ENCODE measurements at regions not wholly inside any gene's neighbourhood (a gene's known extent, or its start where the extent isn't known, plus 50 kb on each side); places are given as distances from the start of the nearest gene placed in this dataset.

DNA sequence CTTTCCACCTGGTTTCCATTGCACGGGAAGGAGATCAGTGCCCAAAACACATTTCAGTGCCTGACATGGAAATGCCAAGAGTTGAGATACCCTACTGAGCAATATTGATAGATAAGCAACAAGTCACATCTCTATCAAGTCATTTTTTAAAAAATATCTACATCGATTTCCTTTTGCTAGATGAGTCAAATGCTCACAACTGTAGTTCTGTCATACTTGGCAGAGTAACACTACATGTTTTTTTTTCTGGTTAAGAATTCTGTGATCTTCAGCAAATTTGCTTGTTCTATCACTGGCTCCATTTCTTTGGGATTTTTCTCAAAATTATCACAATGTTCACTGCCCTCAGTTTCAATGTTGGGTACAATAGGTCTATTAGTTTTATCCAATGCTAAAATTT, 145.4 kb downstream of the ZC3H11B start:
- DNase-seq: no peak

DNA sequence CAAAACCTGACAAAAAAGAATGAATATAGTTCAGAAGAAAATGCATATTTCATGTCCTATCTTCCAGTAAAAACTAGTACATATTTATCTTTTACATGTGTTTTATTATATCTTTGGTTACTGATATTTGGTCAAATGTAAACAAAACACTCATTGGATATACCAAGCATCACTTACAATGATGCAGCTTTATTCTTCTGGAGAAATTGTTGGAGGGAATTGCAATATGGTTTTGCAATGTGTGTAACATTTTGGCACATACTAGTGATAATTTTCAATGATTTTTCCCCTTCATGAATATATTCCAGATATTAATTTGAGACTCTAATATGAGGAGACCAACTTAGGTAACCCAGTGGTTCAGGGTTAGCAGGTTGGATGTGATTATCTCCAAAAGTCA, 146.1 kb downstream of the ZC3H11B start:
- DNase-seq: no peak

DNA sequence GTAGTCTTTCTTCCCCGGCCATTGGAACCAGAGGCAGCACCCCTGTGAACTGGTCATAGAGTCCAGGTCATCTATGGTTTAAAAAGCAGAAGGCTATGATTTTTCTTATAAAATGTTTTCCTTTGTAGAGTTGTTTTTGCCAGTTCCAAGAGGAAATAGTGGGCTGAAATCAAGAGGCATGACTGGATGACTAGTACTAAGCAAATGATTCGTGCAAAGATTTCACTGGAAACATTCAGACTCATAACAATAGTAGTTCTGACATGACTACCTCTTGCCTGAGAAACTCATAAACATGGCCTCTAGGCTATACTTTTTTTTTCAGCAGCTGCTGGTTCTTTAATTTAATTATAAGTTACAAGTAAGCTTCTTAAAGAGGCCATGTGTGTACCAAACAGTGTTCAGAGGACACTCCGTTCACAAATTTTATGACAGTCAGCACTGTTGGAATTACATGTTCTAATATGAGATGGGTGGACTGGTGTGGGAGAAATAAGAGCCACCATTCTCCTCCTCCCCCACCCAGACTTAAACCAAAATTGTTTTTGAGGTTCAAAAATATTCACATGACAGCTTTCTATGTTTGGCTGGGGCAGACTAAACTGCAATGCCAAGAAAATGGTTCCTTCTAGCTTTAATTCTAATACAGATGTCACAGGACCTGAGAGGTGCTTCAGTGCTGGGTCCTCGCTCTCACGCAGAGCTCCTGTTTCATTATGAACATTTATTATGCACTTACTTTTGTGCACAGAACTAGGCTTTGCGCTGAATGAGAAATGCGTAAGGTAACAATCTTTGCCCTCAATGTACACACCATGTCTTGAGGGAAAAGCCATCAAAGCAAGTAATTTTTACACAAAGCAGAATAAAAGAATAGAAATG, 147.5 kb downstream of the ZC3H11B start:
- no peak for DNase-seq

DNA sequence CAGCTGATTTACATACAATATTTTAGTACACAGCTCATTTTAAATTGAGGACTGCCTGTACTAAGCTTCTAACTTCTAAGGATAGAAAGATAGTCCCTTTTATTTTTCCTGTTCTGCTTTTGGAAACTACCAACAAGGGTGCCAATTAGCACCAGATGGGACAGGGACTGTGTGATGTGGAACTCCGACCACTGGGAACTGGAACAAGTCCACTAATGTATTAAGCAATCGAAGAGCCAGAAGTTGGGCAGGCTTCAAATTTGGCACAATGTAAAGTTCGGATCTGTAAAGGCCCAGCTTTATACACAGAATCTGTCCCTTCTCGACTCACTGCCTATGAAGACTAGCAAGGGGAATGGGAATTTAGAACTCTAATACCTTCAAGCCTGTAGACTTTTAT, 149.3 kb downstream of the ZC3H11B start:
- no peak for DNase-seq

DNA sequence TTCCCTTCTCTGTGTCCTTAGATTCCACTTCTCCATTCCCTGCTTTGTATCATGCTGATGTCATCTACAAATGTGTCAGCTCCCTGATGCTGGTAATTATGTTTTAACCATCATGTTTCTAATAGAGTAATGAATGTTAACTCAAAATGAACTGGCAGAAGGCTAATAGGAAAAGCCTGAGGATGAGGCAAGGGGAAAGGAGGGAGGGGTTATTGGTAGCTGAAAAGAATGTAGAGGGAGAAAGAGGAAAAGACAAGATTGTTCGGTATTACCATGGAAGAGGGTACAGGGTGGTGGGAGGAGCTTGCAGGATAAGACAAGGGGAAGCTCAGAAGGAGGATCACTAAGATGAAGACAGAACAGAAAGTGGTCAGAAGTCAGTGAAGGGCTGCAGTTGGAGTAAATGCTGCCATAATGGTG, 150.9 kb downstream of the ZC3H11B start:
- no peak for DNase-seq

DNA sequence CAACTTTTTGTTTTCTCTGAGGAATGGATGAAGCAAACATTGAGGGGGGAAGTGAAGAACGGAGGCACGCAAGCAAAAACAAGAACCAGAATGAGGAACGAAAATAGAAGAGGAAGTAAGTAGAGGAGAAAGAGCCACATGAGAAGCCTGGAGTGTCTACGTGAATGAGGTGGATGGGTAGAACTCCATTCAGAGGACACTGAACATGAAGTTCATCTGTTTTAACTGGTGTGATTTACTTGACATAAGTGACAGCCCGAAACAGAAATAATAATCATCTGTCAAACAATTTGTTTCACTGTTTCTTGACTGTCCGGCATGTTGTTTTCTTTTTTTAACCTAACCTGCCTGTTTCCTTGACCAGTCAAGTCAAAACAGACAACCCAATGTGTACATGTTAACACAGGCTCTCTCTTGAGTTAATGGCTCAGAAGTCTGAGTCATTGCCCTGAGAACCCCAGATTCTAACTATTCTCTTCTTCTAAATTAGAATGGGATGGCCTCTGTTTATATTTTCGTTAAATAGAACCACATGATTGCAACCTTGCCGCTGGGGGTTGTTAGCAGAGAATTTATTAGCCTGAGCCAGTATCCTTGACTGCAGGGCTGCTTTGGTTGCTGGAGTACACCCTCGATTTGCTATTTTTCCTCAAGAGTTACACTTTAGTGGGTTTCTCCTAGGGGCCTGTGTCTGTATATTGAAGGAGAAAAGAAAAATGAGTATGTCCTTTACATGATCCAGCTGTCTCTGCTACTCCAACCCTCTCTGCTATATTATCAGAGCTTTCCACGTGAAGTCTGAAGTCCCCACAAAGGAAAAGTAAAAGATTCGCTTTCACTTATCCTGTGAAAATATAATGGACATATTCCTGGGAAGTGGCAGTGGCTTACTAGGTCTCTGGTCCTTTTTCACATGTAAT, 151.7 kb downstream of the ZC3H11B start:
- no peak for DNase-seq

DNA sequence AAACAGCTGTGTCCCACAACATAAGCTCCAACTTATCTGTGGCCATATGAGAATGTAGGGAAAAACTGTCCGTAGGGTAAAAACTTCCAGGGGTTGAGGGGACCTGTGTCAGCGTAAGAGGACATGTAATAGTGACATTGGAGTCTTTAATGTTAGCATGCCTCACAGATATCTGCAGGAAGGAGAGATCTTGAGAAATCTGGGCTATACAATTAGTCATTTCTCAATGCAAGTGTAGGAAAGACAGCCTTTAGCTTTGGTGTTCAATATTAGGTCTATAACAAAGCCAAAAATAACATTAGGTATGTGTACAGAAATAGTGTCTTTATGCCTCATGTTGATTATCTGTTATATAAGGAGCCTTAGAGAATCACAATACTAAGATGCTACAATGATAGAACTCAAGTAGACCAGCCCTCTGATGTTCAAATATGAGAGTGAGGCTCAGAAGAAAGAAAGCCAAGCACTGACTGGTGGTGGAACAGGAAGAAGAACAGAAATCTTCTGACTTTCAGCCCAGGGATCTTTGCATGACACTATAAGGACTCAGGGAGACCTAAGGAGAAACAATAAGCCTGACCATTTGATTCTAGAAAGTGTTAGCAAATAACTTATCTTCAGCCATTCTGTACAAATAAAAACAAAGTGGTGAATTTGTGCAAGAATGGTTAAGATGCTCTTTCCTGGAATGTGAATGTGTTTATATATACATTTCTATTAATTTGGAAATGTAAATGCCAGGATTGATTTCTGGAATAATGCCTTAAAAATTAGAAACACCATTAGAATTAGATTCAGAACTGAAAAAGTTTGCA, 152.6 kb downstream of the ZC3H11B start:
- DNase-seq: no peak

DNA sequence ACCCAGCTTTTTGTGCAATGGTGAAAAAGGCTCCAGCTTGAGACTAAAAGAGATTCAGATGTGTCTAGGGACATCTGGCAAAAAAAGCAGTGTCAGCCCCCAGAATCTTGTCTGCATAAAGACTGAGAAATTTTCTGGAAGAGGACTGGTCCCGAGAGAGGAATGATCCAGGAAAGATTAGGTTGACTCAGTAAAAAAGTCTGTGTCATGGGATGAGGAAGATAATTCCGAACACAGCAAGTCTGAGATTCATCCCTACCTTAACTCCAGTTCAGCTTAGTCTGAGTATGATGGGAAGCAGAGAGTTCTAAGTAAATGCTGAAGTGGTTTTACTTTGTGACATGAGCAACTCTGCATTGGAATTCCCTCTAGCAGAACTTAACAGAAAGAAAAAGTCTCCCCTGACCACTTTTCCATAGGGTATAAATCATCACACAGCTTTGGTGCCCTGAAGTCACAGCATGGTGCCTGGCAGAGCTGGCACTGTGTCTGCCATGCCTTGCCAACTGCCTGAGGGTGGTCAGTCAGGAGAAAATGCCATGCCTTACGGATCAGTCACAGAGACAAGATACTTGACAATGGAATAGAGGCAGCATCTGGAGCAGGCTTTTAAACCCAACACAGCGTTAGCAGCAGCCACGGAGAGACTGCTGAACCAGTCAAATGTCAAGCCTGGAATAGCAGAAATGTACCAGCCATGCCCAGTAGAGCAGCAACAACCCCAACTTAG, 153.4 kb downstream of the ZC3H11B start:
- DNase-seq: no peak

DNA sequence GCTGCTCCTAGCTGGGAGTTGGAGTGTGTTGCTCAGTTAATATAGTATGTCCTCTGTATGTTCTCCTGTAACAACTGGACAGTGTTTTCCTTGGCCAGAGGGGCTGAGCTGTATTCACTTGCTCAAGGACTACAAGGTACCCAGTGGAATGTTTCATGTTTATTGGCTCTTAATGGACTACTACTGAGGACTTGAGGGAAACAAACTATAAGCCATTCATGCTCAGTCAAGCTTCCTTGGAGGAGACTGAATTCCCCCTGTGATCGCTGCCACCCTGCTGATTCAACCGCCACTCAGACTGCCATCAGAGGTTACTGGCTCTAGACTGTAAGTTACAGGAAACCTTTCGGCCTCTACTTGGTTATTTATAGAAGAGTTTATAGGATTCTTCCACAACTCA, 166.6 kb downstream of the ZC3H11B start:
- DNase-seq: no peak

DNA sequence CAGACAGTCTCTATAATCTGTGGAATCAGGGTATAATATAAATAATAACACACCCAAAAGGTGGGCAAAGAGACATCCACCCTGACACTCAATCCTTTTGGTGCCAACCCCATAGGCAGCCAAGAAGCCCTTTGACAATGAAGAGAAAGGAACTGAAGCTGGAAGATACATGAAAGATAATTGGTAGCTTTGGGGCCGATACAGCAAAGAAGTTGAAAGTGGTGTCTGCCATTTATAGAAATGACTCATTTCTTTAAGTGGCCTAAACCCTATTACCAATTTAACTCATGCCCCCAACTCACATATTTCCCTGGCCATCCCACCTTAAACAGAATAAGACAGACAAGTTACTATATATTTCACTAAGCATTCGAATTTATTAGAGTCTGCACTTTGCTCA, 167.0 kb downstream of the ZC3H11B start:
- DNase-seq: no peak

DNA sequence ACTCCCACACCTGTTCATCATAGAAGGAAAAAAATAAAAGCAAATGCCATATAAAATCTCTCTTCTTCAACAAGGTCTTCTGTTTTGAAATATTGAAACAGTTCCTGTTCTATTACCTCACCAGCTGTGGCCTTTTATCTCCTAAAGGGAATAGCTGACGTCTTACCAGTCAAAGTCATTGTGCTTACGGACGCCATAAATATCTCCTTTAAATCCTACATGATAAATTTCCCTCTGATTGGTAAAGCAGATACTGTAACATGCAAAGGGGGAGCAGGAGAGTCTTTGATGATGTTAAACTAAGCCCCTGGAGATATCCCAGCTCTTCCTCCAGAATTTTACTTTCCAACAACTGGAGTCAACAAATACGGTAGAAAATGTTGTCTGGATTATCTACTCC, 168.4 kb downstream of the ZC3H11B start:
- no peak for DNase-seq

DNA sequence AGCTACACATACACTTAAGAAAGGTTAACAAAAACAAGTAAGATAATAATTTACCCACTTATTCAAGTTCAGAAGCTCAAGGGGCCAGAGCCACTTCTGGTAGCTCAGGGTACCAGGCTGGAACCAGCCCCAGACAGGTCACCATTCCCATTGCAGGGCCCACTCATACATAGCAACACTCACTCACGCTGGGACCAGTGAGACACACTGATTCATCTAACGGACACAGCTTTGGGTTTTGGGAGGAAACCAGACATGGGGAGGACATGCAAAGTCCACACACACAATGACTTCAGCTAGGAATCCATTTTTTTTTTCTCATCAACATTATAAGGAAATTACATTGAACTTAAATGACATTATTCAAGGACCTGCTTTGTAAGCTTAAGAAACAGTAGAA, 169.1 kb downstream of the ZC3H11B start:
- DNase-seq: no peak

DNA sequence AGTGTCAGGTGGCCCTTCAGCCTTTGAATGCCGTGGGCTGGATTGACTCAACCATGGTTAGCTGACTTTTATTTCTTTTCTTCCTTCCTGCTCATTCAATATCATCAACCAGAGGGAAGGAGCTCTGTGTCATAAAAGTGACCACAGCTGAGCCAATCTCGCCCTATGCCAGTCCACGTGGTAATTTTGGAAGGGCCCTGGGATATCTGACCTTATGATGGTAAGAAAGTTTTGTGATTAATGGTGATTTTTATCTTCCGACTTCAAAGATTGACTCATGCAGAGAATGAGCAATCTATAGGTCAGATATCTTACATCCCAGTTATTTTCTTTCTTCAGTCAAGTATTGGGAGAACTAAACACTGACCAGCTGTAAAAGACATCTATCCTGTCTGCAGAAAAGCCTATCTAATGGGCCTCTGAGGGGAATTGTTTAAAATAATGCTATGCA, 170.3 kb downstream of the ZC3H11B start:
- DNase-seq: no peak

DNA sequence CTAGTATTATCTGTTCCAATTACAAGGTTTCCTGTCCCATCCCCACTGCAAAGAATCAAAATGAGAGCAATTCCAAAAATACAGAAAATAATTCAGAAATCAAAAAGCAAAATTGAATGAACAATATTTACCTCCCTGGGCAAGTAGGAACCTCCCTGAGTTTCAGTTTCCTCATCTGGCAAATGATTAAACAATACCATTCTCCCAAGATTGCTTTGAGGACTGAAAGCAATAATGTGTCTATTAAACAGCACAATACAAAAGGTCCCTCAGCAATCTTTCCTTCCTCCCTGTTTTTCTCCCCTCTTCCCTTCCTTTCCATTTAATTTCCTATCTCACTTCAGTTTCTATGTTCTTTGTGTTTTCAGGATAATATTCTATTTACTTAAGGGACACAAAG, 171.0 kb downstream of the ZC3H11B start:
- no peak for DNase-seq

DNA sequence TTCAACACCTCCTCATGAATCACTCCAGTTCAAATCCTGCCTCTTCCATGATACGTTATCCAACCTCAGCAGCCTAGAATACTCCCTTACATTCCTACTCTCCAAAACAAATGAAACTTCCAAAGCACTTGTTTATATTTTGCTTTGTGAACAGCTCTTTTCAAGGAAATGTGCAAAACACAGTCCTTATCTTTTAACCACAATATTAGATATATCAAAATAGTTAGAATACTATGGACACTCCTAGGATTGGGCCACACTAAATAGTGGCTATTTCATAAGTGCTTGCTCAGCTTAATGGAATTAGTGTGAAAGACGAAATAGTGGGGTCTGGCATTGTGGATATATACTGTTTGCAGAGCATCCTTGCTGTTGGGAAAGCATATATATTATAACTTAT, 173.5 kb downstream of the ZC3H11B start:
- no peak for DNase-seq

DNA sequence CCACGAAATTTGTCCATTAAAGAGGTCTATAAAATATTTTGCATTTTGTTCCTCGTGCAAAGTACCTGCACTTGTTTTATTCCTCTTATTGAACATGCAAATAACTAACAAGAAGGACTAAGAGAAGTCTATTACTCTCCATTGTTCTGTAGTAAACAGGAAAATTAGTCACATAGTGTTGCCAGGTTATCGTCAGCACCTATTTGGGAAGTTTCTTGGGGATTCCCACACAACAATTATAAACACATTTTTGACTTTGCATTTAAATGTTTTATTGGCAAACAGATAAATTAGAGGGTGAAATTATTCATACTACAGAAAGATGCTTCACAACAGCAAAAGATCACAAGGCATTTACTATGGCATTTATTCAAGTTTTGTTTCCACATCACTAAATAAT, 174.5 kb downstream of the ZC3H11B start:
- no peak for DNase-seq

DNA sequence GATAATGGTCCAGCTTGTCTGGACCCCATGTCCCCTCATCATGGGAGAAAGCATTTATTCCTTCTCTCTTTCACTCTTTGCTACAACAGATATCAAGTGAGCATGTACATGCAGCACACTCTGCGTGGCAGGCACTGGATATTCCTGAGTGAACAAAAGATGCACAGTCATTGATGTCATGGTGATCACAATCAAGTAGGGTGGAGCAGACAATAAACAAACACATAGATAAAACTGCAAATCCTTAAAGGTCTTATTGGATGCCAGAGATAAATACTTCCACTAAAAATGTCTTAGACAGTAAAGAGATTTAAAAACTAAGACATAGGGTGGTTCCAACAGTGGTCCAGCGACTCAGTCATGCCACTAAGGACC, 178.0 kb downstream of the ZC3H11B start:
- DNase-seq: no peak

DNA sequence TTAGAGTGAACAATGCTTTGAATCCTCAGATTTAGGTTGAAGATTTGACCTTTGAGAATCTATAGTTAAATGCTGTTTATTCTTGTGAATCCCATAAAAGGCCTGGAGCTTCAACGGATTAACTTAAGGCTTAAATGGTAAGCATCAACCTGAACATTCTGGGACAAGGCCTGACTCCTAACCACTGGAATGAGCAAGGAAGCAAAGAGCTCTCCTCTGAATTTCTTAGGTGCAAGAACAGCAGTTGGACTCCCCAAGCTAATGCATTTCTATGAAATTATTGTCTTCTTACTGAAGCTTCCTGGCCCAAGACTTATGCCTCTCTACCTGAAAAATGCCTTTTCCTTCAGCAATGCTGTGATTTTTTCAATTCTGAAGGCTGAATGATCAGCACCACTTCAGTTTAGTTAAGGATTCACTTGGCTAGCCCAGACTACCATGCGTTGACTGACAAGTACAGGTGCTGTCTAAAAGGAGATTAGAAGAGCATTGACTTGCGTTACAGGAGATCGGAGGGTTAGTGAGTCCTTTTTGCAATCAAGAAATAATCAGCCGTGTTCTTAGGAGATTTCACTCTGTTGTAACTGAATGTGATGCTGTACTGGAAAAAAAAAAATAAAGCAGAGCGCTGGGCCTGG, 178.5 kb downstream of the ZC3H11B start:
- no peak for DNase-seq

DNA sequence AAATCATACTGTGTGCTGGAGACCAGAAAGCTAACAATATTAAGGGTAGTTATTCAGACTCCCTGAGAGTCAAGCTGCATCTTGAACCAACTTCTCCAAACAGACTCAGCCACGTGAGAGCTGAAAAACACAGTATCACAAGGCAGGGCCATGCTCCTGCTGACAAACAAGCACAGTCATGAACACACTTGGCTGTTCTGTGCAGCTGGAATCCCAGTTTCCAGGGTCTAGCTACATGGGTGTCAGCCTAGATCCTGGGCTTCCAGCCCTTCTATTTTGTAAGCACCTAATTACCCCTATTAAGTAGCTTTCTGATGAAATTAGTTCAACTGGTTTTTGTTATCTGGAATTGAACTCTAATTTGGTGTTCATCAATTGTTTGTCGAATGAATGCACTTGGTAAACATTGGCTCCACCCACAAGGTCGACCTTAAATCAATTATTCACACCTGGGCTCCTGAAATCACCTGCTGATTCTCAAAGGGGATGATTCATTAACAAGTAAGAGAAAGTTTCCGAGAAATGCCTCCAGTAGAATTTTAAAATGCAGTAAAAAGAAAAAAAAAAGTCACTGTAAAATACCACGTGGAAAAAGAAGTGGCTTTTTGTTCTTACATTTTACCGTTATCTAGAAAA, 179.3 kb downstream of the ZC3H11B start:
- DNase-seq: no peak

DNA sequence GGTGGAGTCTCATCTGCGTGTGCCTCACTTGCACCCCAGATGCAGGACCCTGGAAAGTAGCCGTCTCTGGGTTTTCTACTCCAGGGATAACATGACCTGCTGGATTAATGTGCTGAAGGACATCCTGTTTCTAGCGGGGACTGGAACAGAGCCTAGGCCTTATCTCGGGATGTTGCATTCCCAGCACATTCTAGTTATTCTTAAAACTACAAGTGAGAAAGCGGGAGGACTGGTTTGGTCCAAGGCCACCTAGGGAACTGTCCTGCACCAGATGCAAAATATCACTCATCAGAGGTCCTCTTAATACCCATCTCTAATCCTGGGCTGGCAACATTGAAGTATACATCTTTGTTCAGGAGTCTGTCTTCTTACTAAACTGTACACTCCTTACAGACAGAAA, 179.9 kb downstream of the ZC3H11B start:
- DNase-seq: no peak

DNA sequence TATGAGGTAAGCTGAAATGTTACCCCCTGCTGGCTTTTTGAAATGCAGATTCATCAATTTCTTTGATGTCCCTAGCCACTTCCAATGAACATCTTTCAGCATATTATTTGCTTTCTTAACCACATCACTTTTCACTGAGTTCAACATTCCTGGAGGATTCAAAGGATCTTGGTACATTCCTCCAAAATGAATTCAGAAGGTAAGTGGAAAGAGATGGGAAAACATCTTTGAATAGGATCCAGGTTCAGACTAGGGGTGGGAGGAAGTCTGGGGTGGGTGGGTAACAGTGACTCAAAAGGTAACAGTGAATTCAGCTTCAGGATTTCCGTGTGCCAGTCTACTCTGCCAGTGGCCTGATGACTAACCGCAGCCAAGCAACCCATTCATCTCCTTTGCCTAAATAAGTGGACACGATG, 180.7 kb downstream of the ZC3H11B start:
- no peak for DNase-seq
